ENCODE measurements at regions not wholly inside any gene's neighbourhood (a gene's known extent, or its start where the extent isn't known, plus 50 kb on each side); places are given as distances from the start of the nearest gene placed in this dataset.

DNA sequence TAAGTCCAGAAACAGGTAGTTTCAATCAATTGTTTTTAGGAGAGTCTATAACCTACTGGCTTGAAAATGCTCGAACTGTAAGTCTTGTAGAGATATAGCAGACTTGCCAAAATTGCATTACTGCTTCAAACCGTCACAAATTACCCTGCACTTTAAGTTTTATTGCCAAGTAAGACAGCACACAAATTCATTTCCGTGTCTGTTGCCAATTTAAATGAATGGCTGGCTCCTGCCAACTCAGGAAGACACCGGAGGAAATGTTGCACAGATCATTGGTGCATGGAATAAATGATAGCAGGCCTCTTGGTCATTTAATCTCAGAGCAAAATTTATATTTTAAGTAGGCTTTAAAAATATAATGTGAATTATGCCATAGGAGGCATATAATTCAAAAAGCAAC lies 438.1 kb downstream of the HACE1 start:
- no peak for DNase-seq (ENCODE audit: low read depth, low spot score)

DNA sequence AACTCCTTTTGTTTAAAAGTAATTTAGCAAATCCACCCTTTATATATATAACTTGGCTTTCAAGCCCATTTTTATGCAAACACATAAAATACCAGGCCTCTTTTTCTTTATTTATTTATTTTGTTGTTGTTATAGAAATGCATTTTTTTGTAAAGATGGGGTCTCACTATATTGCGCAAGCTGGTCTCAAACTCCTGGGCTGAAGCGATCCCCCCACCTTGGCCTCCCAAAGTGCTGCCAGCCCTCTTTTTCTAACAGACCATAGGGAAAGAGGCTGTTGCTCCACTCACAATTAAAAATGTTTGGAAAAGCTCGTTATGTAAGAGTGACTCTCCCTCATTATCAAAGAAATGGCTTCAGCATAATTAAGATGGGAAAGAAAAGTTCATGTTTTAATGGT lies 440.9 kb downstream of the HACE1 start:
- no peak for DNase-seq (ENCODE audit: low read depth, low spot score)

DNA sequence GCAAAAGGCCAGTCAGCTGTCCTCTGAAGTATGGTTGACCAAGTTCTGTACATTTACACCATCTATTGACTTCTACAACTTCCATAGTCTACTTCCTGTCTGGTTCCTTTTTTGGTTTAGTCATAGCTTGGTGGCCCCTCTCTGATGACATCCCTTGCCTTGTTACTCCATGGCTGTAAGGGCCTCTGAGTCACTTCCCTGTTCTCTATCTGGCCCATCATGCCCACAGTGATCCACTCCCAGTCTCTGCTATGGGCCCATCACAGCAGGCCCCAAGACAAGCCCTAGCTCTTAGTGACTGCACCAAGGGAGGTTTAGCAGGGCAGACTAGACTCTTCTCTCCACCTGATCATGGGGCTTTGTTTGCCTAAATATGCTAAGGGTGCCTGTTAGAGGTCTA lies 441.6 kb downstream of the HACE1 start:
- DNase-seq (ENCODE audit: low read depth, low spot score), result no peak

DNA sequence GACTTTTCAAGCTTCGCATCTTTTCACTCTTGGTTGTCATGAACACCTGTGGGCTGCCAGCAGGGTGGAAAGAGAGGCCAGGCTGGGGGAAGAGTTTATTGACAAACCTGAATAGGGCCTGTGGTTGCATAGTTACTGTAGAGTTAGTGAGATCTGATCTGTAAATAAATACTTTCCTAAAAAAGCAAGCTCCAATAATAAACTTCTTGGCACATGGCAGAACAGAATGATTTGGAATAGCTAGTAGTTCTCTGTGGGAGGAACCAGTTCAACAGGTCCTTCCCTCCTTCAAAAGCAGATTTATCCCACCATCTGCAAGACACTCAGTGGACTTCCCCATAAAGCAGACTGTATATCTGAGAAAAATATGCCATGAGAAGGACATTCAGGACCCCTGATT lies 445.0 kb downstream of the HACE1 start:
- DNase-seq (ENCODE audit: low read depth, low spot score), result no peak

DNA sequence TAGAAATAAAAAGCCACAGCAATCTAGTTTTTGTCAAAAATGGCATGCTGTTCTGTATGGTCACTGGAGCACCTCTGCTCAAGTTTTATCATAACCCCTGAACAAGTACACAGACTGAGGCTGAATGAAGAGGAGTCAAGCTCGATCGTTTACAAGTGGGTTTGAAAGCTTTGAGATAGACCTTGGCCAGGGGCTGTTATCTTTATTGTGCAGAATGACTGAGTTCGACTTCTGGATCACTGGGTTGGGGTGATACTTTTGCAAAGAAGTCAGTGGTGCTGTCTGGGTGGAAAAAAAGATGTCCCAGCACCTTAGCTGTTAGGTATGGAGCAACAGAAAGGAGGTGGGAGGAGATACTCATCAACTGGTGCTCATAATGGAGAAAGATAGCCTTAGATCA lies 446.0 kb downstream of the HACE1 start:
- DNase-seq (ENCODE audit: low read depth, low spot score), result no peak

DNA sequence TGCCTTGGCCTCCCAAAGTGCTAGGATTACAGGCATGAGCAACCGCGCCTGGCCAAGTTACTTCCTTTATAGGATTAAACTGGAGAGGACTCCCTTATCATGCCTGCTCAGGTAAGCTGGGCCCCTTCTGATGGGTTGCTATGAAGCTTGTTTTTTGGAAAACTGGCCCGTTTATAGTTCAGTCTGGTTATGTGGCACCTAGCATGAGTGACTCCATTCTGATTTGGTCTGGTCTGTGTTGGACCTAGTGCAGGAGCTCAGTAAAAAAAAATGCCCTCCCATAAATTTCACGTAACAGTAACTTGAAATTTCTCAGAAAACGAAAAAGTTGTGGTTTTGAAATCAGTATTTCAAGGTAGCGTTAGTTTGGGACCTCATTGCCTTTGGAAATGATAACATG lies 448.4 kb downstream of the HACE1 start:
- no peak for DNase-seq (ENCODE audit: low read depth, low spot score)

DNA sequence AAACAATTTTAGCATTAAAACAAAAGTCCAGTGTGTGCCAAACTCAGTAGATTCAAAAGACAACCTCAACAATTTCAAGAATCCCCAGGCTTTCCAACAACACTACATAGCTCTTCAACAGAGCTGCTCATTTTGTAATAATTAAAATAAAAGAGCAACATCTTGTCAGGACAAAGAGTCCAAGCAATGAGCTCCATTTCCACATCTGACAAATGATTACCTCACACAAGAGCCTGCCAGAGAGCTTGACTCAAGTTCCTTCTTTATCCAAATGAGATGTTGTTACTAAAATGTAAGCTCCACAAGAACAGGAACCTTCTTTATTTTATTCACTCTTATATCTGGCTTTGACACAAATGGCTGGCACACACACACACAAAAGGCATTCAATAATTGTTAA lies 449.8 kb downstream of the HACE1 start:
- no peak for DNase-seq (ENCODE audit: low read depth, low spot score)

DNA sequence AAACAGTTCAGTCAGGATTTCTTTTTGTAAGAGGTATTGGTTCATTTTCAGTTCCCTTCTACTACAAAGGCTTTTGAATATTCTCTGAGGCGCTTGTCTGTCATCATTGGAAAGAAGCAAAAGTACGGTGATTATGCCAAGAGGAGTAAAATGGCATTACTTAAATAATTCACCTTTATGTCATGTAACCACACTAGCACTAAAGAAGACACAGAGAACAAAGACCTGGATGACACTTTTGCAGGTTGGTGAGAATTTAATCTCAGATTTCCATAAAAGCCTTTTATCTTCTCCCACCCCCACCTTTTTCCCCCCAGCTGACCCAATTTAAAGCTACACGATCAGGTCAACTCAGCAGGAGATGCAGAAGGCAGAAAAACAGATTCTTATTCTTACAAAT lies 451.8 kb downstream of the HACE1 start:
- DNase-seq (ENCODE audit: low read depth, low spot score), result no peak

DNA sequence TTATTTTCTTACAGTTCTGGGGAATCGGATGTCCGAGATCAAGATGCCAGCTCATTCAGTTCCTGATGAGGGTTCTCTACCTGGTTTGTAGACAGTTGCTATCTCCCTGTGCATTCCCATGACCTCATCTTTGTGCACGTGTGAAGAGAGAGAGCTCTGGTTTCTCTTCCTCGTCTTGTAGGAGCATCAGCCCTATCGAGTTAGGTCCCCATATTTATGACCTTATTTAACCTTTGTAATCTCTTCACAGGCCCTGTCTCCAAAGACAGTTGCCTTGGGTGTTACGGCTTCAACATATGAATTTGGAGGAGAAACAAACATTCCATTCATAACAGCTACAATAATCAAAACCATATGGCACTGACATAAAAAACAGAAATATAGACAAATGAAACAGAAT lies 455.3 kb downstream of the HACE1 start:
- no peak for DNase-seq (ENCODE audit: low read depth, low spot score)

DNA sequence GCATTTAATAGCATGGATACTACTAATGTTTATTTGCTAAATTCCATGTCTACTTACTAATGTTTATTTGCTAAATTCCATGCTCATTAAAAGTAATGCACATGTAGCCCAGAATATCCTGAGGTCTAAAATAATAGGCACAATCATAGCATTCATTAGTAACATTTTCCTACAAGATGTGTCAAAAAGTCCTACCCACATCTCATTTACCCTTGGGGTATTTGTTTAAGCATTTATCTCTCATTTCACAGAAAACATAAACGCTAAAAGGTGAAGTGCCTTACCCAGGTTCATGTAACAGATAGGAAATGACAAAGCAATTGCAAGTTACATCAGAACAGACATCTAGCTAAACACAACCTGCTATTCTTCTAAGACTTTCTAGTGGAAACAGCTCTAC lies 457.1 kb downstream of the HACE1 start:
- no peak for DNase-seq (ENCODE audit: low read depth, low spot score)

DNA sequence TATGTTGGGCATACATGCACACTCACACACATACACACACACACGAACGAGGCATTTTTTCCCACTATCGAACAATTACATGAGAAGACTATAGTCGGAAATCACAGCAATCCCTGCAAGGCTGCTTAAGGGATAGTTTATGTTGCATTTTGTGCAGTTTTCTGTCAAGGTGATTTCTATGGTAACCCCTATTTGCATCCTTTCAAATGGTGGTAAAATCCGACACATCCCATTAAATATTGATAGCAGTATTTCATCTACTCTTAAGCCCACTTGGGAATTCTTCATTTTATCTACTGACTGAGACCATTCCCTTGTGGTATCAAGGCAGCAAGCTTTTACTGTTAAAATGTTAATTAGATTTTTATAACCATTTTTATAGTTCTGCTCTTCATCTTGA lies 457.8 kb downstream of the HACE1 start:
- DNase-seq (ENCODE audit: low read depth, low spot score), result no peak

DNA sequence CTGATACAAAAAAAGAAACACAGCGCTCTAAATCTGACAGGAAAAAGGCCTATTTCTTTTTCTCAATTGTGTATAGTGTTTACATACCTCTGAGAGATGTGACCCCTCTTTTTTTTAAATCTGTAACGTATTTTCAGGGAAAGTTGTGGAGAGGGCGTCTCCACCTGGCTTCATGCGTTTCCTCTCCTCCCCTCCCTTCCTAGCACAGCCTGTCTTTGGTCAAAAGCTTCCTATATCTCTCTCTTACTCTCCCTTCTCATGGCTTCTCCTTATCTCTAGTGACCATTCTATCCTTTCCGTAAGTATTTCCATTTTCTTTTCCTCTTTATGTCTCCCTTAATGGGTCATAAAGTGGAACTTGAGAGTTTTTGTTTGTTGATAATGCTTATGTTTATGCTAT lies 458.9 kb downstream of the HACE1 start:
- no peak for DNase-seq (ENCODE audit: low read depth, low spot score)

DNA sequence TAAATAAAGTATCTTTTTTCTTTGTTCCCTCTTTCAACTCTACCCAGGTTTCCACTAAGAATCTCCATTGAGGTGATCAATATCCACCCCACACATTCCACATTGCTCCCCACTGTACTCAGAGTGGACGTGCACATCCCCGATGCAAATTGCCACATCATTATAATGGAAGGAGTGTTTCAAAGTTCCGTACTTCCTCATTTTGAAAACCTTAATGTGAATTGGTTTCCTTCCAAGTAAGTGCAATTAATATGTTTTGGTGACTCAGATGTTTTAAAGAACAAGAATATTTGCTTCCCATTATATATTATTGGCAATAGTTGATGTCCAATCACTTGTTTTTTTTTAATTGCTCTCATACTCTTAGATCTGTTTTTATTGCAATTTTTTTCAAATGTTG lies 463.6 kb downstream of the HACE1 start:
- no peak for DNase-seq (ENCODE audit: low read depth, low spot score)

DNA sequence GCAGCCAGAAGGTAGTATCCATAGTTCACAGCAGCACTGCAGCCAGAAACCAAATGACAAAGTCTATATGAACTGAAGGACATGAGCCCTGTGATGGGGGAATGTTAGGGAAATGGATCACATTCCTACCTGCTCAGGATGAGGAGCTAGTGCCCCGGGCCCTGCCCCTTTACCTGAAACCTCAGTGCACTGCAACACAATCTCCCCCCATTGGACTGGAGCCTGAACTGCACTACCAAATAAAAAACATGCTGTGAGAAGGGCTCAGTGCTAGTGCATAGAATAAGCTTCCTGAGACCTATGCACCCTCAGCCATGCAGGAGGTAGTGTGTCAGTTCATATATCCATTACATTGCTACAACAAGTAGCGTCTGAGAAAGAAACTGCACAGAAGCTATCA lies 477.8 kb downstream of the HACE1 start:
- DNase-seq (ENCODE audit: low read depth, low spot score), result no peak

DNA sequence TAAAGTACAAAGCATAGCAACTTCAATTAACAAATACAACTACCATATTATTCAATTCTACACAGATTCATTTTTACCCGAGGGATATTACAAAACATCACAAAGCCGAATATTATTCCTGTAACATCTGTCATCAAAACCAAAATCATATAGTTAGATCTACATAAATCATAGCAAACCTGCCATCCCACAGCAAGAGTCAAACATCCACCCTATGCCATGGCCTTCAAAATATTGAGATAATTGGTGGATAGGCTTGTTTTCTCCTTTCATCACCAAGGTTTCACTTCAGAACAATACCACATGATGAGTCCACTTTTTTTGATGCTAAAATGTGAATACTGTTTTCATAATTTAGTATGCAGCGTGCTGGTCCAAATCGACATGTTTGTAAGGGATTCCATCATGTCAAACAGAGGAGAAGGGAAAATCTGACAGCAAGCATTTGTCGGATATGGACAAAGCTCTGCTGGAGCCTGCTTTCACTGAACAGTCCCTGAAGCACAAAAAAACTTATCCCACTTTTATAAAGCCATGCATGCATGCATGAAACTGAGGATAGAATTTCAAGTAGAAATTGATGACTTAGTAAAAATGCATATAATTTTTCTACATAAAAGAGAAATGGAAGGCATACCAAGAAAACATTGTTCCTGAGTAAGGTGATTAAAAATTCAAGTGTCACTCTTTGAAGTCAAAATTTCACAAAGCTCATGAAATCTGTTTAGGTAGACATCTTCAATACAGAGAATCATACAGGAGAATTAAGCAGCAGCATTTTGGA lies 494.1 kb downstream of the HACE1 start:
- DNase-seq (ENCODE audit: low read depth, low spot score), result no peak

DNA sequence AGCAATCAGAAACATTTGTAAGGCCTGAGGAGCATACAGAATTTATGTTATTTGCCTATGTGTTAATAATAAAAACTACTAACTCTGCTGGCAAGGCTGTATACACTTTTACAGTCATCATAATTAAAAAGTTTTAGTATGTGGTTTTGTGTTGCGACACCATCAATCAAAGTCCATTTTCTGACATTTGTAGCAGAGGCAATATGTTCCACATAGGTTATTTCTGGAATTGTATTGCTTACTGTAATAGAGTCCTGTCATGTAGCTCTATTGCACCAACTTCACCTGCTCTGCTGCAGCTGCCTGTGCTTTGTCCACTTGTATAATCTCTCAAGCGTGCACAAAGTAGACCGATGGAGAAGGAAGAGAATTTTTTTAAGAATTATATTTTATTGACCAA lies 501.8 kb downstream of the HACE1 start:
- no peak for DNase-seq (ENCODE audit: low read depth, low spot score)

DNA sequence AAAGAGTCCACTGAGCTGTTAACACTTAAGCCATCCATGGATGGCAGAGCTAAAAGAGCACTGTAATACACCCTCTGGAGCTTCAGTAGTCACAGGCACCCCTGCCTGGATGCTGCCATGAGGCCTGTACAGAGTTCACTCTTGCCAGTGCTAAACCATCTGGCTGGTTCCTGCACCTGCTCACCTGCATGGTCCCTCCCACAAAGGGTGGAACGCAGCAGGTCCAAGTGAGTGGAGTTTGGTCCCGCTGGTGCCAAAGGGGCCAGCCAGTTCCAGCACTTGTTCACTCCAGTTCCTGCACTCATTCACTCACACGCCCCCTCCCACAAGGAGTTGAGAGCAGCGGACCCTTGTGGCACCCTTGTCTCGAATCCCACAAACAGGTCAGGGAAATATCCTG lies 503.5 kb downstream of the HACE1 start:
- DNase-seq (ENCODE audit: low read depth, low spot score), result no peak

DNA sequence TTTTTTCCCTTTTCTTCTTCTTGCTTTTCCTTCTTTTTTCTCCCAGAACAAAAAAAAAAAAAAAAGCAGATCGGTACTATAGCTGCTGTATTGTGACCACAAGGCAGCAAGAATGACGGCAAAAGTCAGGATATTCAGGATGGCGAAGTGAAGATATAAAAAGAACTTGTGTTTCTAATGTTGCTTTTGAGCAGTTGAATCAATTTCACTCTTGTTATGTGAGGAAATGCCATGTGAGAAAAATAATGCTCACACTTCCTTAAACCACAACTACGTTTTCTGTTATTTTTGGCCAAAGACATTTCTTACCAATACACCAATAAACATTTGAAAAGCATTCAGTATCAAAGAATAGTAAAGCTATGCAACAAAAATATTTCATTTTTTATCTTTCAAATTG lies 510.5 kb downstream of the HACE1 start:
- no peak for DNase-seq (ENCODE audit: low read depth, low spot score)

DNA sequence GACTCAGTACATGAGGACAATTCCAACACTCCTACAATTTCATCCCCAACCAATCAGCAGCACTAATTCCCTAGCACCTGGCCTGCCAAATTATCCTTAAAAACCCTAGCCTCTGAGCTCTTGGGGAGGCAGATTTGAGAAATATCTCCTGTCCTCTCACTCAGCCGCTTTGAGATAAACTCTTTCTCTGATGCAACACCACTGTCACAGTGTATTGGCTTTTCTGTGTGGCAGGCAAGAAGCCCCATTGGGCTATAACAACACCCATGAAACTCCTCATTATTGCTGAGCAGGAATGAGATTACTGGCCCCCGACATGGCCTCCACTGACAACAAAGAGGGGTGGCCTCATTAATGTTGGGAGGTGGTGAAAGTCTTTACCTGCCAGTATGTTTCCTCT lies 515.5 kb downstream of the HACE1 start:
- DNase-seq (ENCODE audit: low read depth, low spot score), result no peak

DNA sequence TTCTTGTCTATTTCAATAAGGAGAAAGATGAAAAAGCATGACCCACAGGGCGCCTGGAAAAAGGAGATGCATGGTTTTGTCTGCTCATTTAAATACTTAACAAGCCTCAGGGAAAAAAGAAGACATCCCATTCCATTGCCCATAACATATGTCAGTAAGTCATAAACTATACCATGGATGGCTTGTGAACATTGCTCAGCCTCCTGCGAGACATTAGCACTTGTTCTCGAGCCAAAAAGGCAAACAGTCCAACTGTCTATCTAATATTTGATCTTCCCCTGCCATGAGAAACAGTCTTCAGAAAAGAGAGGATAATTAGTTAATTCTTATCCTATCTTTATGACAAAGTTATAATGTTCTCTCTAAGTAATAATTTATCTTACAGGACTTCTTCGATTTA lies 527.4 kb downstream of the HACE1 start:
- DNase-seq (ENCODE audit: low read depth, low spot score), result no peak

DNA sequence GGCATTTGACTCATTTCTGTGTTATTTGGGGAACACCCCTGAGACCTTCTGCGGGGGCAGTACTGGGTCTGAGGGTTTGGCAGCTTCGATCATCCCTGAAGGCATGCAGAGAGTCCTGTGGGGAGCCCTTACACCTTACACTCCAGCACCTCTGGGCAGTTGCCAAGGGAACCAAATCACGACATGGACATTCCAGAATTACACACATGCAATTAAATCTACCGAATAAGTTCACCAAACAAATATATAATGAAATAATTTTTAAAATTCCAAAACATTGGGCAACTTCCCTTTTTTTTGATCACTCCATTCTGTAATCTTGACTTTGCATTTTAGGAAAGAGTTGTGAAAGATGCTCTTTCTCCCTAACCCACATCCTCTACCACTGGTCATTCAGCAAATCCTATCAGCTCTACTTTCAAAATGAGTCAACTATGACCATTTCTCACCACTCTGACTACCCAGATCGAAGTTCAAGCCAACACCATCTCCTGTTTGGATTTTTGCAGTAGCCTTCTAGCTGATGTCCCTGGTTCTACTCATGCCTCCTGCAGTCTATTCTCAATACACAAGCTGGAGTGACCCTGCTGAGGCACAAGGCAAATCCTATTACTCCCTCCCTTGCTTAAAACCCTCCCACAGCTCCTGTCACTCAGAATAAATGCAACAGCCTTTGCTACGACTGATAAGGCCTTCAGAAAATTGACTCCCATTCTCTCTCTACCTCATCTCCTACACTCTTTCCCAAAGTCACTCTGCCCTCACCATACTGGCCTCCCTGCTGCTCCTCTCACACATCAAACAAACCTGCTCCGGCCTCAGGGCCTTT lies 533.3 kb downstream of the HACE1 start:
- DNase-seq (ENCODE audit: low read depth, low spot score), result no peak

DNA sequence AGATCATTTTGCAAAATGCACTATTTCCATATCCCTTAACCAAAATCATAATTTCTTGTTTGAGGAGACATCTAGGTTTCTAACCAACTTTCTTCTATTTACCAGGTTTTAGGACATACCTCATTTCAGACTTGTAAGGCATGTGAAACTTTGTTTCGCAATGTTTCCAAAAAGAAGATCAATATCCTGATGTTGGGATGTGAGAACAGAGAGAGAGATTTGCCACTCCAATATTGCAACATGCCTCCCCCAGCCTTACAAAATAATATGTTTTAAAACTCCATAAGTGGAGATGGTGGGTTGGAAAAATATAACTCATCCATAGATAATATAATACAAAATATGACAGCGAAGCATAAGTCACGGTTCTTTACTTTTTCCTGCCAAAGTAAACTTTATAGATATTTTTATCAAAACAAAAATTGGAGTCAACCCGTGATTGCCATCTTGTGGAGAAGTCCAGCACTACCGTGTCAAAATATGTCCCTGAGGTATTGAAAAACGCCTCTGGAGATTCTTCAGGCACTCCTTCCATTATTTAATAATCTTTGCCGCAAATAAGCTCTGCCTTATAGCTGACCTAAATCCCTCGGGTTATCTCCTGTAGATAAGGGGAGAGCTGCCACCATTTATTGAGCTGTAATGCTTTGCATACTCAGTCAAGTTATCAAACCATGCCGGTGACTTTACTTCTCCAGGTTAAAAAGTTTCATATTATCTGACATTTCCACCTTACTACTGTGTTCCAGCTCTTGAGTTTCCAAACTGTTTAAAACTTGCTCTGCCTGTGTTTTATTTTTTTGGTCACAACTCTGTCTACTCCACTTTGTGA lies 534.2 kb downstream of the HACE1 start:
- no peak for DNase-seq (ENCODE audit: low read depth, low spot score)
